HCT116 (cell line): ENCODE measurements at regions not wholly inside any gene's neighbourhood (a gene's known extent, or its start where the extent isn't known, plus 50 kb on each side); places are given as distances from the start of the nearest gene placed in this dataset.

Experiments used
- CEBPB ChIP-seq: IDR thresholded peaks from 2 replicates; pipeline ENCODE4 v1.6.1; 2012; ENCODE audit warnings: low read depth
- CTCF ChIP-seq, 3 experiments: fragments of 200-600 bp in 1 of 3; sonication (generic) in 1 of 3; IDR thresholded peaks in 2 of 3; conservative IDR thresholded peaks in 1 of 3; 2 replicates each; pipeline ENCODE4 v1.5.1; 2012 to 2017; ENCODE audit warnings: low read depth in 2 of 3, low read length in 2 of 3, antibody characterized with exemption in 1 of 3, borderline replicate concordance in 1 of 3, control low read depth in 1 of 3, mild to moderate bottlenecking in 1 of 3, mixed read lengths in 1 of 3, mixed run types in 1 of 3, moderate library complexity in 1 of 3; ENCODE audit not compliant: insufficient read depth in 1 of 3
- JUND ChIP-seq: IDR thresholded peaks from 2 replicates; pipeline ENCODE4 v1.6.1; 2012

- TF ChIP-seq CEBPB (no peak), JUND (no peak), CTCF (IDR thresholded peaks at IDR 0.05 in 2 of 3, conservative IDR thresholded peaks at IDR 0.05 in 1 of 3; ENCODE audit: borderline replicate concordance in 1 of 3, insufficient read depth in 1 of 3, low read depth in 2 of 3, low read length in 2 of 3) (no peak)
Measured at GRCh38 chr5:94045839-94046782, 304.7 kb upstream of the POU5F2 start.
